ENCODE measurements at regions not wholly inside any gene's neighbourhood (a gene's known extent, or its start where the extent isn't known, plus 50 kb on each side); places are given as distances from the start of the nearest gene placed in this dataset.
"Not testable (repeated sequence)": the region's sequence is repeated elsewhere in the genome, so short reads cannot be mapped to it uniquely, and the experiment has no call there.

- no peak for DNase-seq
Measured at GRCh38 chrX:118261151-118261550, 84.8 kb upstream of the WDR44 start.

DNA sequence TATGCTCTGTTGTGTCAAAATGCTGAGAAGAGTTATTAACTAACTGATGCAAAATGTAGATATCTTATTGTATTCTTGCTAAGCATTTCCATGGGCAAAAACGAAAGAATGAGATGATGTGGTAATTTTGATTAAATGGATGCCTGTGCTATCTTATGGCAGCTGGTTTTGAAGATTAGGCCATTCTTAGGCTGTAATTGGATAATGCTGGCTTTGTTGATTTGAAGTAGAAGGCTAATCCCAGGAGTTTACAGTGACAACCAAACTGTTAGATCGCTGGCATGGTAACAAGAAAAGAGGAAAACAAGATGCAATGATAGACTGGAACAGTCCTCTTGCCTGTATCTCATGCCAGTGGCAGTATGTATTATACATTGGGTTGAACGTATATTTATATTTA, 74.1 kb upstream of the WDR44 start:
- DNase-seq: no peak

DNA sequence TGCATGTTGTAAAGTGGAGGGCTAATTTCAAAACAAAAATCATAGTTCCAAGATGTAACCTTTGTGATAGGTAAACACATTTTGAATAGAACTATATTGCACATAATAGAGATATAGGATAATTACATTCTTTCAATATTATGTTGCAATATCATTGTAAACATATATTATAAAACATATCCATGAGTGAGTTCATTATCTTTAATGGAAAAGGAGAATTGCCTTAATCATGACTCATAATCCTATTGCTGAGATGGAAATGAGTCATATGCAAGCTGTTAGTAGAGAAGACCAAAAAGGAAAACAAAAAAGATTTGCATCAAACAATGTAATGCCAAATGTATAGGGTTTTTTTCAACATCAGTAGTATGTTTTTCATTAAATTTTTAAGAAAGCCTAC, 73.7 kb upstream of the WDR44 start:
- no peak for DNase-seq

DNA sequence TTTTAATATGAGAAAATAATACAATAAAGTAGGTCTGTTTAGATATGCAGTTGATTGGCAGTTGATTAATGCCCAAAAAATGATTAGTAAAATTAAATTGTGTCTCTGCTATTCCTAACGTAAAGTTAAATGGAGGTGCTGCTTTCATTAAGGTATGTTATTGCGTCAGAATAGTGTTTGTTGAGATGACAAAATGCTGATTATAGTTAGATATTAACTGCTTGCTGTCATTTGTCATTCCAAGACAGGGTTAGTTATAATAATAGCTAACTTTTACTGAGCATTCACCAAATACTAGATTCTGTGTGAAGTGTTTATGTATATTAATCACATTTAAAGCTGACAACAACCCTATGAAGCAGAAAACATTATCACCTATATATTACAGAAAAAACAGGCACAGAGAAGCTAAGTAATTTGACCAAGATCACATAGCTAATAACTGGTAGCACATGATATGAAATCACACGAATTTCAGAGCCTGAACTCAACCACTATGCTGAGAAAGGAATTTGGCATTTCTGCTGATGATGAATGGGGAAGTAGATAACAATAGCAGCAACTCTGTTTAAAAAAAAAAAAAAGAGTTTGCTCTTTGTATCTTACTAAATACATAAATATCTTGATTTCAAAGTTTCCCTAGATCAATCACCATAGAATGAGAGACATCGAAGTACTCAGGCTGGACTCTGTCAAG, 59.7 kb upstream of the WDR44 start:
- no peak for DNase-seq

GRCh38 chrX:118295818-118296217, 50.1 kb upstream of the WDR44 start:
- not testable (repeated sequence) for DNase-seq
